ENCODE measurements at regions not wholly inside any gene's neighbourhood (a gene's known extent, or its start where the extent isn't known, plus 50 kb on each side); places are given as distances from the start of the nearest gene placed in this dataset.

DNA sequence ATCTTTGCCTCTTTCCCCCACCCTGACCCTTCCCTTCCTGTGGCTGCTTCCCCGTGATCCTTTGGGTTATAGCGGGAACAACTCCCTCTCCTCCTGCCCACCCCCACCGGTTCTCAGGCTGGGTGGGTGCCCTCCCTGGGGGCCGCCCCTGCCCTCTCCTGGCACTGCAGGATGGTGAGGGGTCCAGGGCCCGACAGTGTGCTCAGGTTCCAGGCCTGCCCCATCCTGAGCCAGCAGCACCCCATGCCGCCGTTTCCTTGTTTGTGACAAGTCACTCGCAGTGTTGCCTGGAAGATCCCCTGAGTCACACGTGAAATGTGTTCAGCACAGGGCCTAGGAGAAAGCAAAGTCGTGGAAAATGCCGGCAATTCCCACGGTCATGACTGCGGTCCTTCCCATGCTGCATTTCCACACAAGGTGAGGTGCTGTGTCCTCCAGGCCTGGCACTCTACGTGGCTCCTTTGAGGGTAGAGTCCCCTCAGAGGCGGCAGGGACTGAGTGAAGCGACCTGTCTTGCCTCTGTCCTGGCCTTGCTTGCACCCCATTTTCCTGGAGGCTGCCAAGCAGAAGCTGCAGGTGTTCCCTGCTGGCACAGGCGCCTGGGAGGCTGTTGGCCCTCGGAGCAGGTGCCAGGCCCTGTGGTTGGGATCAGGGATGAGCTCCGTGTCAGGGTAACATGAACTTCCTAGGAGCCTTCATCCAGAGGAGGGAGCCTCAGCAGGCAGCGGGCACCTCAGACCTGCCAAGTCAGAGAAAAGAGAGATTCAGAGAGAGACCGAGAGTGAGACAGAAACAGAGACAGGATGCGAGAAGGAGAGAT lies 80.5 kb upstream of the LINC01488 start:
- Histone ChIP-seq H3K79me2 (ENCODE audit: control insufficient read depth in 1 of 2, insufficient read depth in 2 of 2, low read length in 2 of 2) (no peaks in the 10 kb centered on the region), H2BK5ac (ENCODE audit: low read depth, low read length) (no peak overlapping the region), H3K9me3 (ENCODE audit: insufficient read depth in 2 of 2, low read depth in 1 of 2, low read length in 1 of 2) (peaks cover 14 to 17% of the 10 kb centered on the region in 2 experiments), H4K5ac (ENCODE audit: insufficient read length, low read depth, low read length) (no peak overlapping the region), H4K20me1 (replicated peaks in 1 of 2; ENCODE audit: control insufficient read depth in 1 of 2, insufficient read depth in 2 of 2, low read length in 2 of 2) (no peaks in the 10 kb centered on the region), H2BK120ac (replicated peaks; ENCODE audit: low read depth, low read length) (no peak overlapping the region), H2AFZ (ENCODE audit: low read length) (no peak overlapping the region), H3K18ac (ENCODE audit: extremely low read depth, low read length) (no peak overlapping the region), H2AK5ac (ENCODE audit: low read depth, low read length) (0 out of 2 replicates have a peak overlapping the region, but pooled peaks have one; percentile 53), H3K23me2 (ENCODE audit: low read depth, low read length) (no peaks in the 10 kb centered on the region), H3K9ac (replicated peaks in 1 of 4; ENCODE audit: extremely low read depth in 1 of 4, low read depth in 3 of 4, low read length in 3 of 4) (no peak overlapping the region), H3K27me3 (replicated peaks in 1 of 4; ENCODE audit: control insufficient read depth in 3 of 4, extremely low read depth in 1 of 4, insufficient read depth in 3 of 4, low read length in 3 of 4) (no peaks in the 10 kb centered on the region), H3K23ac (ENCODE audit: insufficient read length) (no peak overlapping the region), H3K4me2 (ENCODE audit: insufficient read depth in 1 of 2, low read depth in 2 of 2, low read length in 2 of 2) (no peak overlapping the region), H3K27ac (ENCODE audit: low read depth, low read length) (no peak overlapping the region), H2BK15ac (ENCODE audit: low read length) (no peak overlapping the region; the same call in 1 of the 2 replicates), H3K4me3 (ENCODE audit: extremely low read depth in 1 of 4, insufficient read depth in 2 of 4, low read depth in 3 of 4, low read length in 4 of 4) (no peak overlapping the region), H3K56ac (replicated peaks; ENCODE audit: insufficient read length, low read depth, low read length) (no peak overlapping the region), H4K8ac (ENCODE audit: extremely low read depth, insufficient read depth, low read length) (no peak overlapping the region), H3K79me1 (ENCODE audit: low read depth, low read length) (no peaks in the 10 kb centered on the region), H3K14ac (ENCODE audit: insufficient read length) (no peak overlapping the region), H2BK20ac (ENCODE audit: low read length) (no peak overlapping the region), H2BK12ac (ENCODE audit: low read depth, low read length) (peak overlapping the region; percentile 6; the same call in 1 of the 2 replicates), H3K4me1 (replicated peaks in 1 of 4; ENCODE audit: control insufficient read depth in 3 of 4, insufficient read depth in 4 of 4, low read length in 3 of 4) (peaks cover 0 to 6% (median 2%) of the 10 kb centered on the region in 4 experiments; a peak in 2 of 7 replicates), H3K4ac (replicated peaks; ENCODE audit: insufficient read length, low read depth, low read length) (no peak overlapping the region), H4K91ac (replicated peaks; ENCODE audit: insufficient read length, low read length) (no peak overlapping the region), H3K36me3 (ENCODE audit: control insufficient read depth in 2 of 4, insufficient read depth in 4 of 4, low read length in 3 of 4) (no peaks in the 10 kb centered on the region)
- 82% methylated on average over 22 of the region's 22 CpGs; no CpG with 5 or more reads in 1 of the 2 experiments for WGBS, 2 experiments (ENCODE audit: extremely low coverage in 1 of 2, insufficient coverage in 1 of 2, insufficient read length in 1 of 2, insufficient replicate concordance in 2 of 2, low coverage in 1 of 2, low lambda C conversion rate in 2 of 2, missing lambda C conversion rate in 1 of 2)
- ChIA-PET CTCF (ENCODE audit: partially characterized antibody) (no interaction called here), POLR2A (ENCODE audit: partially characterized antibody) (no interaction called here)
- DNase-seq (ENCODE audit: low read depth in 1 of 2, low spot score in 2 of 2): no peak
- FAIRE-seq: no peak
- TF ChIP-seq JUND (IDR thresholded peaks at IDR 0.05; ENCODE audit: low read length) (no peak), RAD21 (IDR thresholded peaks at IDR 0.05 in 1 of 2, conservative IDR thresholded peaks at IDR 0.05 in 1 of 2; ENCODE audit: low read depth in 2 of 2, low read length in 2 of 2) (no peak), SP4 (IDR thresholded peaks at IDR 0.05; ENCODE audit: low read length) (no peak), CHD1 (IDR thresholded peaks at IDR 0.05; ENCODE audit: low read depth, low read length) (no peak), PHF8 (conservative IDR thresholded peaks at IDR 0.05; ENCODE audit: low read depth, low read length) (no peak), POU5F1 (IDR thresholded peaks at IDR 0.05; ENCODE audit: low read depth, low read length) (no peak), CREB1 (IDR thresholded peaks at IDR 0.05) (no peak), CTBP2 (IDR thresholded peaks at IDR 0.05; ENCODE audit: borderline replicate concordance, insufficient read depth, insufficient read length, low read length) (no peak), MAFK (IDR thresholded peaks at IDR 0.05; ENCODE audit: low read depth, low read length) (no peak), CHD2 (IDR thresholded peaks at IDR 0.05; ENCODE audit: low read length) (no peak), TAF7 (optimal IDR thresholded peaks at IDR 0.05; ENCODE audit: borderline replicate concordance, low read depth, low read length) (no peak)
- TF ChIP-seq, protein P1, sequence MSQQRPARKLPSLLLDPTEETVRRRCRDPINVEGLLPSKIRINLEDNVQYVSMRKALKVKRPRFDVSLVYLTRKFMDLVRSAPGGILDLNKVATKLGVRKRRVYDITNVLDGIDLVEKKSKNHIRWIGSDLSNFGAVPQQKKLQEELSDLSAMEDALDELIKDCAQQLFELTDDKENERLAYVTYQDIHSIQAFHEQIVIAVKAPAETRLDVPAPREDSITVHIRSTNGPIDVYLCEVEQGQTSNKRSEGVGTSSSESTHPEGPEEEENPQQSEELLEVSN (IDR thresholded peaks at IDR 0.05): no peak

All from H1 (cell line).